Stimulated activated CD8-positive, alpha-beta memory T cell treated with anti-CD3 and anti-CD28 coated beads, Interleukin-4, amount 100 ng/mL, for 4 hours (primary cell): ENCODE measurements at regions not wholly inside any gene's neighbourhood (a gene's known extent, or its start where the extent isn't known, plus 50 kb on each side); places are given as distances from the start of the nearest gene placed in this dataset.

Experiments
- DNase-seq, 2 donors: peaks; one replicate each; pipeline ENCODE4 v3.0.0-alpha.2; 2020; ENCODE audit warnings: low read depth in 2 of 2, low spot score in 1 of 2

- no peak for DNase-seq
These were observed 118.1 kb upstream of the MGAT5 start for GRCh38 chr2:134135793-134136192.

DNA sequence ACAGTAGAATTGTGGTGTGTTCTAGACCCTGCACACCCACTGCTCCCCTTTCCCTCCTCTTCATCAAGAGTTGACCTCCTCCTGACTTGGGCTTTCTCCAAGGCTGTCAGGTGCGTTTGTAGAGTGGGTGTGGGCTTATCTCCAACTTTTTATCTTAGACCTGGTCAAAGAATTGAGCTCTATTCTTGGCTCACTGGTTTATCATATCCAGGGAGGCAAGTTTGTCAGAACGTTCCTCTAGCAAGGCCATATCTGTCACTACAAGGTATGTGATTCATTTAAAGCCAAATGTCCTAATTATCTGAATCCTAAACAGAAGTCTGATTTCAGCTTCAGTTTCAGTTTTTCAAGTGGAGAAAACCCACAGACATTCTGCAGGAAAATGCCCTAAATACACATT lies 117.1 kb upstream of the MGAT5 start:
- DNase-seq = no peak

- DNase-seq = no peak
These were observed 116.7 kb upstream of the MGAT5 start for GRCh38 chr2:134137182-134137611.

DNA sequence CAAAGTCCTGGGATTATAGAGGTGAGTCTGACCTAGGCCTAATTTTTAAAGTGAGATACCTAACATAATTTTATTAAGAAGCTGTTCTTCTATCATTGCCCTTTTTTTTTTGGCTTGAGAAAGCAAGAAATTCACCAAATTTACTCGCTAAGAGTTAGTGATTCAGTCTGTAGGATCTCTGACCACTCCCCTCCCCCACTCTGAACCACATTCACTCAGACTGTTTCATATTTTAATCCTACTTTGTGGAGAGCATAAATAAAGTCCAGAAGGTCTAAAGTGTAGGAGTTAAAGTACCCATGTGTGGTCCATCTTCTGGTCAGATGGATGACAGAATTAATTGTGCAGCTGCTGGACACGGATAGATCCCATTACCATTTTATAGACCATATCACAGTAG lies 115.8 kb upstream of the MGAT5 start:
- no peak for DNase-seq

- DNase-seq = no peak
These were observed 114.3 kb upstream of the MGAT5 start for GRCh38 chr2:134139611-134140010.

DNA sequence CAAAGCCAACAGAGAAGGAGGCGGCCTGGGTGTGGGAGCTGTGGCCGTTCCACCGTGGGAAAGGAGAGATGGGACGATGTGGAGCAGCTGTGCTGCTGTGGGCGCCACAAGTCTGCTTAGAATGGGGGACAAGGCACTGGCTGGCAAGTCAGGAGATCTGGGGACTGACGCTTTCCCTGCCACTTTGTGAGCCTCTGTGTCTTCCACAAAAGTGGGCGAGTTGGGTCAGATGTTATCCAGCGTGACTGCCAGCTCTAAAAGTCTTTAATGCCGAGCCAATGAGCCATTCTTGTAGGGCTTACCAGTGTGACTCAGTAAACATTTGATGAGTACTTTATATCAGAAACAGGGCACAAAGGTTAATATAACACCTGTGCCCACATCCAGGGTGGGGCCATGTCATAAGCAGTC lies 113.6 kb upstream of the MGAT5 start:
- DNase-seq = no peak

DNA sequence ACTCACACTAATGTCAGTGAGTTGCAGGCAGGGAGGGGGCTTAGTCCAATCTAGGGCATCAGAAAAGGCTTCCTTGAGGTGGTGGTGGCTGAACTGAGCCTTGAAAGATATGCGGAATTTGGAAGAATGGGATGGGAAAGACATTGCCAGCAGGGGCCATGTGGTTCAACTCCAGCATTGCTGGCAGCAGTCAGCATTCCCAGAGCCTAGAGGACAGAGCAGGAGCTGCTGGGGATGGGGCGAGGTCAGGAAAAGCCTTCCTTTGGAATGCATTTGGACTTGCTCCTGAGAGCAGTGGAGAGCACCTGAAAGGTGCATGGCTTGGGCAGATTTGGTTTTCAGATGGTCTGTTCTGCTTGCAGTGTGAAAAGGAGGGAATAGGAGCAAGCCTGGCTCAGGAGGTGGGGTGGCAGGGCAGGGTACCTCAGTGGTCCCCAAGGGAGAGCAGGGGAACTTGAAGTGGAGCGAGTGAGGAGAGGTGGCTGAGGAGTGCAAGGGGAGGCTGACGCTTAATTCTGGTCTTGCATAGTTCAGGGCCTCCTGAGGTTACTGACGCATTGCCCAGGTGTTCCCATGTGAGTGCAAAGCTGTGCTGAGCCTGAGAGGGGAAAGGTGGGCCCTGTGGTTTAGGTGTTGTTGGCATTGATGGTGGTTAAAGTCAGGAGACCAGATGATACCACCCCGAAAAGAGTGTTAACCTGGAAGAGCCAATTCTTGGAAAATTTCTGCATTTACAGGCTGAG lies 112.1 kb upstream of the MGAT5 start:
- DNase-seq = no peak

DNA sequence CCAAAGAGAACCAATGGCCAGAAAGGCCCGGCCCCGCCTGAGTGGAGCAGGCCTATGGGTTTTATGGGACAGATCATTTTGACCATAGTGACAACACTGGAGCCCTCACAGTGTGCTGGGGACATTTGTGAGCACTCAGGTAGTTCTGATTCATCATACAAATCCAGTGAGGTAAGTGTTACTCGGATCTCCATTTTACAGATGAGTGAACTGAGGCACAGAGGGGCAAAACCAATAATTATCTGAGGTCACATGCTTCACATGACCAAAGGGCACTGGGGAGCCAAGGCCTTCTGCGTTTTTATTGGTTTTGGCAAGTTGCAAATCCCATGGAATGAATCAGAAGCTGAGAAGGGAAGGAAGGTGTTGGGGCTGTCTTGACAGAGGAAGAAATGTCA lies 111.5 kb upstream of the MGAT5 start:
- no peak for DNase-seq

DNA sequence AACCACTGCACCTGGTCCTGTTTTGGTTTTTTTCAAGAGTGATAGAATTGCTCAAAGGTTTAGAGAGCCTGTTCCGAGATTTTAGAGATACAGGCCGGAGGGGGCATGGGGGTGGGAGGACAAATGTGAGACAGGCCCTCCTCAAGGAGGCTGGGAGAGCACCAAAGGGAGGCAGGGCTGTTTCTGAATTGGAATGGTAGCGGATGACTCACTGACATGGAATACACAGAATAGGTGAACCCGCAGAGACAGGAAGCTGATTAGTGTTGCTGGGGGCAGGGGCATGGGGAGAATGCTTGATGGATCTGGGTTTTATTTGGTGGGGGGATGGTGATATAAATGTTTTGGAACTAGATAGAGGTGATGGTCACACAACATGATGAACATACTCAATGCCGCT lies 111.0 kb upstream of the MGAT5 start:
- DNase-seq = no peak

DNA sequence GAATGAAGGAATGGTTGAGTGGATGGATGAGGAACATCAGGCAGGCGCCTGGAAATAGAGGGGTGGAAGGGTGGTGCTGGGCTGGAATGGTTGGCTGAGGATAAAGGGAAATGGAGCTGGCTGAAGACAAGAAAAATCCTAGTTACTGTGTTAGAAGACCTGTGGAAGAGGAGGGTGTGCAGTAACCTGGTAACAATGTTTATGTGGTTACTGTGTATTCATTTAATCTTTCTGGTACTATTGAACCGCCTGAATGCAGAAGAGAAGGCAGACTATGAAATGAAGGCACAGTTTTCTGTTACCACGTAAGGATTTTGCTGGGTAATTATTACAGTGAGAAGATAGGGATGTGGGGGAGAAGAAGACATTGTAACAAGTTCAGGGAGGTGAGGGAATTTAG lies 110.3 kb upstream of the MGAT5 start:
- no peak for DNase-seq

GRCh38 chr2:134144081-134144596 lies 109.7 kb upstream of the MGAT5 start:
- DNase-seq = no peak

- no peak for DNase-seq
These were observed 109.2 kb upstream of the MGAT5 start for GRCh38 chr2:134144651-134145050.

- DNase-seq = no peak
These were observed 108.4 kb upstream of the MGAT5 start for GRCh38 chr2:134145519-134145918.

GRCh38 chr2:134146161-134146560 lies 107.7 kb upstream of the MGAT5 start:
- no peak for DNase-seq

- no peak for DNase-seq
These were observed 107.3 kb upstream of the MGAT5 start for GRCh38 chr2:134146620-134147019.

GRCh38 chr2:134148172-134148571 lies 105.7 kb upstream of the MGAT5 start:
- no peak for DNase-seq

GRCh38 chr2:134148843-134149472 lies 104.9 kb upstream of the MGAT5 start:
- DNase-seq = no peak

DNA sequence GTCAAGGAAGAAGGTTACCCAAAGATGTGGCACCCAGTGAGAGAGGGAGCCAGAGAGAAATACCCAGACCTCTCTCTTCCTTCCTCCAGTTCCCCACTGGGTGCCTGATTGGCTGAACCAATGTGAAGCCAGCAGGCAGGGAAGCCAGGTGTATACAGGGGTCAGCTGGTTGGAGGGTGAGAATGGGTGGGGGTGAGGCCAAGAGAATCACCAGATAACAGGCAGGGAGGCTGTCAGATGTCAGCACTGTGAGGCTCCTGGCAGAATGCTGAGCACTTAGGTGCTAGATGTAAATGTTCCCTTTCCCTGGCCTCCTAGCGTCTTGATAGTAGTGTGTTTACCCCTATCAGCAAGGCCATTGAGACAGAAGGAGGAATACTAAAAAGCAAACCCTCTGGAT lies 104.0 kb upstream of the MGAT5 start:
- DNase-seq = no peak

- no peak for DNase-seq
These were observed 103.1 kb upstream of the MGAT5 start for GRCh38 chr2:134150760-134151159.

DNA sequence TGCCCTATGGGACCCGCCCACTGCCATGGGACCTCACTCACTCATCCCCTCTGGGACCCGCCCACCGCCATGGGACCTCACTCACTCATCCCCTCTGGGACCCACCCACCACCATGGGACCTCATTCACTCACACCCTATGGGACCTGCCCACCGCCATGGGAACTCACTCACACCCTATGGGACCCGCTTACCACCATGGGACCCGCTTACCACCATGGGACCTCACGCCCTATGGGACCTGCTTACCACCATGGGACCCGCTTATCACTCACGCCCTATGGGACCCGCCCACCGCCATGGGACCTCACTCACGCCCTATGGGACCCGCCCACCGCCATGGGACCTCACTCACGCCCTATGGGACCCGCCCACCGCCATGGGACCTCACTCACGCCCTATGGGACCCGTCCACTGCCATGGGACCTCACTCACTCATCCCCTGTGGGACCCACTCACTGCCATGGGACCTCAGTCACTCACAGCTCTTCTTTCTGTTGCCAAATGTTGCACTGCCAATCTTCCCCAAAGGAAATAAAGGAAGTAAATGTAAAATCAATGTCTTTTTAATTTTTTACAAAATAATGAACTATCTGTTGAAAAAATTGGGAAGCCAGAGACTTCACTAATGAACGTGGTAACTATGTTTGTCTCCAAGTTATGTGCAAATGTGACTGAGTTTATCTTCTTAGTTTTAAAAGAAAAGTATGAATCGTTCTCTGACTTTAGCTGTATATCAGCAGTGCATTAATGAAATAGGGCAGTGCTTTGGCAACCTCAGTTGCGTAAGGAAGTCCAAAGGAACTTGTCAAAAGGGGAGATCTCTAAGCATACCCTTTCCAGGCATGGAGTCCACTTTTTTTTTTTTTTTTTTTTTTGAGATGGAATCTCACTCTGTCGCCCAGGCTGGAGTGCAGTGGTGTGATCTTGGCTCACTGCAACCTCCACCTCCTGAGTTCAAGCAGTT lies 101.5 kb upstream of the MGAT5 start:
- DNase-seq = no peak

DNA sequence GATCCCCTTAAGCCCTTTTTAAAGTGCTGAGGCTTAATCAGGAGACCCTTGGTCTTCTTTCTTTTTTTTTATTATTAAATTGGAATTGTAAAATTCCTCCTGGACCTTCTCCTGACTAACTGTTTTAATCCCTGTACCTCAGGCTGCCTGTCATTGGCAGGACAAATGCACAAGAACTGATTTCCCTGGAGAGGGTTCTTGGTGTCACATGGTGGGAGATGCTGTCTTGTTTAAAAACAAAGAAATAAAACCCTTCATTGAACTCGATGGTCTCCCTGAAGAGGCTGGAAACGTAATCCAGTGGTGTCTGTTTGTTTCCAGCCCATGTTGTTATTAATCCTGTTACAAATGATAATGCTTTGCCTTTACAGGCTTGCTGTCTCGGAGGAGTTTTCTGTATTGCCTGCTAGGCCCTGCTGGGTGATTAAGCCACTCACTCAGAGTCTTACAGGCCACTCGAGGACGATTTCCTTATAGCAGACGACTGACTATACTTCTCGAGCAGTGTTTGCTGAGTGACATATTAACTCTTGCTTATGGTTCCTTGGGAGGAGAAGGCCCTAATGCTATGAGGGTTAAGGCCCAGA lies 100.5 kb upstream of the MGAT5 start:
- DNase-seq = no peak
